HG02840 (cell line): ENCODE measurements at regions not wholly inside any gene's neighbourhood (a gene's known extent, or its start where the extent isn't known, plus 50 kb on each side); places are given as distances from the start of the nearest gene placed in this dataset.

Experiments
- ATAC-seq: cut with Tn5 transposase; IDR thresholded peaks from one replicate; pipeline ENCODE4 v1.9.1; 2021; ENCODE audit warnings: mild to moderate bottlenecking, moderate library complexity, moderate number of reproducible peaks; ENCODE audit not compliant: unreplicated experiment, low FRiP score

GRCh38 chr6:63517221-63517620, 55.1 kb upstream of the LOC128125822 start:
- no peak for ATAC-seq

DNA sequence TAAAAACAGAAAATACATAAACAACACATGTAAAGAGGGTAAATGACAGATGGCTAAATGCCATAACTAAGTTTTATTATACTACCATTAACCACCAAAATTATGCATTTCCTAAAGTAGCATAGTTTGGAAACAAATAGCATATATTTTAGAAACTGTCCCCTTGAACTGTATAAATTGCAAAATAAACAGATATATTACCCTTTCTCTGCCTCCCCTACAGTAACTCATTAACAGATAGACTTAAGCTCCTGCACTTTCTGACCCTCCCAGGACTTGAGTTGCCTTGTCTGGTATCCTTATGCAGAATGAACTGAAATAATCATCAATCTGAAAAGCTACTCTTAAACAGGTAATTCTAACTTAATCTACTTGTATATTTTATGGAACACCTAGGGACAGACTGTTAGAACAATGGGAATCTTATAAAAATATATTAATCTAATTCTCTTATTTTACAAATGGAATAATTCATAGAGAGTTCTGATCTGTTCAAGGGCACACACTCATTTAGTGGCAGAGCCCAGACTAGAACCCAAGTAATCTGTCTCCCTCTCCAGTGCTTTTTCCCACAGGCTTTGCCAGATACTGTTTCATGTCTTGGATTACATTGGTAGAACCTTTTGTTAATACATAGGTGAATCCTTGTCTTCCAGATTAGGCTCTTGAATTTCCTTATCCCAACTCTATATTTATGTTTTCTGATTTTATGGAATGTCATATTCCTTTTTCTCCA, 50.6 kb upstream of the LOC128125822 start:
- no peak for ATAC-seq
